Activated T-cell treated with anti-CD3 and anti-CD28 coated beads, Interleukin-2, amount 50 U/mL, for 72 hours (primary cell): ENCODE measurements at regions not wholly inside any gene's neighbourhood (a gene's known extent, or its start where the extent isn't known, plus 50 kb on each side); places are given as distances from the start of the nearest gene placed in this dataset.
"Not testable (repeated sequence)": the region's sequence is repeated elsewhere in the genome, so short reads cannot be mapped to it uniquely, and the experiment has no call there.

Source experiments
- ATAC-seq, 2 donors: fragments of 150-1000 bp; cut with Tn5 transposase; replicated peaks in 1 of 2; 2 replicates each; pipeline ENCODE4 v1.10.0; 2021; ENCODE audit warnings: moderate library complexity in 2 of 2, mild to moderate bottlenecking in 1 of 2
- DNase-seq, 2 donors: peaks; one replicate each; pipeline ENCODE4 v3.0.0; 2021 to 2022; ENCODE audit warnings: mixed read lengths in 1 of 2
- H3K27ac Mint-ChIP-seq: one replicate; pipeline ENCODE4 v1.8.0; 2022; ENCODE audit warnings: mild to moderate bottlenecking, moderate library complexity, mixed read lengths
- H3K27me3 Mint-ChIP-seq: one replicate; pipeline ENCODE4 v1.8.0; 2022; ENCODE audit warnings: low read depth, mixed read lengths
- H3K36me3 Mint-ChIP-seq, 2 donors: one replicate each; pipeline ENCODE4 v1.8.0; 2022; ENCODE audit warnings: mixed read lengths in 2 of 2, mild to moderate bottlenecking in 1 of 2; ENCODE audit not compliant: insufficient read depth in 2 of 2
- H3K4me1 Mint-ChIP-seq: one replicate; pipeline ENCODE4 v1.8.0; 2022; ENCODE audit warnings: low read depth, mixed read lengths
- H3K4me3 Mint-ChIP-seq, 2 donors: one replicate each; pipeline ENCODE4 v1.8.0; 2022; ENCODE audit warnings: mild to moderate bottlenecking in 2 of 2, mixed read lengths in 2 of 2, moderate library complexity in 2 of 2
- H3K9me3 Mint-ChIP-seq, 2 donors: one replicate each; pipeline ENCODE4 v1.8.0; 2022; ENCODE audit warnings: mixed read lengths in 2 of 2

GRCh38 chr10:21141946-21142492, 244.9 kb upstream of the NEBL start:
- Mint-ChIP-seq H3K27ac (no peak overlapping the region), H3K9me3 (no peaks in the 10 kb centered on the region)
- no peak for ATAC-seq

GRCh38 chr10:21138769-21139340, 241.7 kb upstream of the NEBL start:
- H3K27ac Mint-ChIP-seq = no peak overlapping the region
- DNase-seq = no peak
- peaks cover 12% of the 10 kb centered on the region for H3K27me3 Mint-ChIP-seq
- no peaks in the 10 kb centered on the region for H3K36me3 Mint-ChIP-seq
- ATAC-seq = no peak
- H3K4me3 Mint-ChIP-seq = no peak overlapping the region
- no peaks in the 10 kb centered on the region for H3K4me1 Mint-ChIP-seq
- H3K9me3 Mint-ChIP-seq = no peaks in the 10 kb centered on the region

More at GRCh38 chr10:21141946-21142492, 244.9 kb upstream of the NEBL start:
- Mint-ChIP-seq H3K4me3 (no peak overlapping the region), H3K4me1 (no peaks in the 10 kb centered on the region), H3K27me3 (no peaks in the 10 kb centered on the region), H3K36me3 (no peaks in the 10 kb centered on the region)
- no peak for DNase-seq

DNA sequence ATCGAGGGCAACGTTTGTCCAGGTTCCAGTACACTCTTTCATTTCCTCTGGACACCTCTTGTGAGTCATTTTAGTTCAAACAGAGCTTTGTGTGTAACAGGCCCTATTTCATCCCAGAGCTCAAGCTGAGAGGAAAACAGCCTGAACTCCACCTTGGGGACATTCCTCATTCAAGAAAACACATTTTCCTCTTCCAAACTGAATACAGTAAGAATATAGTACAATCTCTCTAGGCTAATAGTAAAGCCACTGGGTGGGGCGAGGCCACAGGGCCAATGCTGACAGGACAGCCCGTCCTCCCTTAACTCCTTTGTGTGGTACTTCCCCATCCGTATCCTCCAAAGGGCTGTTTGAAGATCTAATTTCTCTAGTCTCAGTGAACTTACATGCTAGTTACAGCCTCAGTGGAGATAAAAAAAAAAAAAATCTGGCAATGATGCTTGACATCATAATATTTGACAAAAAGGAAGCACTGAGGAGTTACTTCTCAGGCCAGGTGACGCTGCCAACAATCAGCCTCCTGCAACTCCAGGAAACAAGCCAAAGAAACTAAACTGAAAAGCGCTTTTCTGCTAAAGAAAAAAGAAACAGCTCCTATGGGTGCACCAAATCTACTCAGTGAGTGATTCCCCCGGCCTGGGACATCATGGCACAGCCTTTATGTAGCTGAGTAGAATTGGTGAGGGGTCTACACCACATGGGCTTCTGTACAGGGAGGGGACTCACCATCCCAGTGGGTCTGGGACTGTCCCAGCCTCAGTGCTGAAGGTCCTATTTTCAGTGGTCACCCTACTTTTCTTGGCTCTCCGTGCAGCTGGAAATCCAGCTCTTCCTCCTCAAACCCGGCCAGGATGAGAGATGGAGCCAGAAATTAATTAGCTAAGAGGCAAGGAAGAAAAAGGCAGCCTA, 238.2 kb upstream of the NEBL start:
- Mint-ChIP-seq H3K27me3 (peaks cover 12% of the 10 kb centered on the region), H3K4me3 (no peak overlapping the region), H3K27ac (no peak overlapping the region), H3K9me3 (no peaks in the 10 kb centered on the region), H3K36me3 (no peaks in the 10 kb centered on the region), H3K4me1 (no peaks in the 10 kb centered on the region)
- no peak for DNase-seq
- no peak for ATAC-seq

GRCh38 chr10:21134645-21135022, 237.5 kb upstream of the NEBL start:
- Mint-ChIP-seq H3K9me3 (no peaks in the 10 kb centered on the region), H3K27me3 (peaks cover 12% of the 10 kb centered on the region), H3K27ac (no peak overlapping the region), H3K4me1 (no peaks in the 10 kb centered on the region), H3K4me3 (no peak overlapping the region), H3K36me3 (no peaks in the 10 kb centered on the region)
- ATAC-seq = no peak
- DNase-seq = no peak

DNA sequence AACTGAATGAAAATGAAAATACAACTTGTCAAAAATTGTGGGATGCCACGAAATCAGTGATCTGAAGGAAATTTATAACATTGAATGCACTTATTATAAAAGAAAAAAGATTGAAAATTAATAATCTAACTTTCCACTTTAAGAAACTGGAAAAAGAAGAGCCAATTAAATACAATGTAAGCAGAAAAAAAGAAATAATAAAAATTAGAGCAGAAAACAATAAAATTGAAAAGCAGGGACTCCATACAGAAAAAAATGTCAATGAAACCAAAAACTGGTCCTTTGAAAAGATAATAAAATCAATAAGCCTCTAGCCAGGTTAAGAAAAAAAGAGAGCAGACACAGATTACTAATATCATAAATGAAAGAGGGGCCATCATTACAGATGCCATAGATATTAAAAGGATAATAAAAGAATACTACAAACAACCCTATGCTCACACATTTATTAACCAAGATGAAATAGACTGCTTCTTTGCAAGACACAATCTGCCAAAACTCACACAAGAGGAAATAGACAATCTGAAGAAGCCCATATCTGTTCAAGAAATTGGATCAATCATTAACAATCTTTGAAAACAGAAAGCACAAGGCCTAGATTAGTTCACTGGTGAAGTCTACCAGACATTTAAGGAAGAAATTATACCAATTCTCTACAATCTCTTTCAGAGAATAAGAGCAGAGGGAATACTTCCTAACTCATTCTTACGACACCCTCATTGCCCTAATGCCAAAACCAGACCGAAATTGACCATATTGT, 233.8 kb upstream of the NEBL start:
- Mint-ChIP-seq H3K4me1 (no peaks in the 10 kb centered on the region), H3K9me3 (peaks cover 0 to 2% of the 10 kb centered on the region in 2 donors), H3K36me3 (no peaks in the 10 kb centered on the region), H3K27me3 (peaks cover 18% of the 10 kb centered on the region), H3K4me3 (no peak overlapping the region), H3K27ac (no peak overlapping the region)
- DNase-seq = no peak
- ATAC-seq = no peak

- peaks cover 0 to 2% of the 10 kb centered on the region in 2 donors for H3K9me3 Mint-ChIP-seq
- no peaks in the 10 kb centered on the region for H3K4me1 Mint-ChIP-seq
- no peak for ATAC-seq
- no peak overlapping the region for H3K4me3 Mint-ChIP-seq
- H3K27me3 Mint-ChIP-seq = peaks cover 13% of the 10 kb centered on the region
- no peak overlapping the region for H3K27ac Mint-ChIP-seq
- no peaks in the 10 kb centered on the region for H3K36me3 Mint-ChIP-seq
- DNase-seq = no peak
Observed at GRCh38 chr10:21130108-21130507, 233.0 kb upstream of the NEBL start.

GRCh38 chr10:21125471-21126228, 228.5 kb upstream of the NEBL start:
- no peaks in the 10 kb centered on the region for H3K4me1 Mint-ChIP-seq
- H3K4me3 Mint-ChIP-seq = no peak overlapping the region
- no peak overlapping the region for H3K27ac Mint-ChIP-seq
- no peaks in the 10 kb centered on the region for H3K36me3 Mint-ChIP-seq
- peaks cover 6% of the 10 kb centered on the region for H3K27me3 Mint-ChIP-seq
- peaks cover 0 to 2% of the 10 kb centered on the region in 2 donors for H3K9me3 Mint-ChIP-seq
- ATAC-seq = no peak
- no peak for DNase-seq

GRCh38 chr10:21122907-21123306, 225.8 kb upstream of the NEBL start:
- ATAC-seq (no peak), DNase-seq (no peak)
- Mint-ChIP-seq H3K9me3 (no peaks in the 10 kb centered on the region), H3K27me3 (peaks cover 6% of the 10 kb centered on the region), H3K36me3 (no peaks in the 10 kb centered on the region), H3K4me1 (no peaks in the 10 kb centered on the region), H3K4me3 (no peak overlapping the region), H3K27ac (no peak overlapping the region)

GRCh38 chr10:21121822-21122221, 224.7 kb upstream of the NEBL start:
- H3K27ac Mint-ChIP-seq, H3K4me1 Mint-ChIP-seq, H3K36me3 Mint-ChIP-seq, H3K27me3 Mint-ChIP-seq, H3K4me3 Mint-ChIP-seq, ATAC-seq, H3K9me3 Mint-ChIP-seq, DNase-seq: not testable (repeated sequence)

GRCh38 chr10:21114683-21115082, 217.6 kb upstream of the NEBL start:
- peaks cover 4% of the 10 kb centered on the region for H3K4me1 Mint-ChIP-seq
- H3K36me3 Mint-ChIP-seq = peaks cover 0 to 3% of the 10 kb centered on the region in 2 donors
- peaks cover 6% of the 10 kb centered on the region for H3K27me3 Mint-ChIP-seq
- ATAC-seq = no peak
- peaks cover 4 to 12% of the 10 kb centered on the region in 2 donors for H3K9me3 Mint-ChIP-seq
- H3K27ac Mint-ChIP-seq = no peak overlapping the region
- no peak for DNase-seq
- no peak overlapping the region for H3K4me3 Mint-ChIP-seq

- peaks cover 4% of the 10 kb centered on the region for H3K4me1 Mint-ChIP-seq
- no peak overlapping the region for H3K27ac Mint-ChIP-seq
- peaks cover 23% of the 10 kb centered on the region for H3K27me3 Mint-ChIP-seq
- DNase-seq (no peak), ATAC-seq (no peak)
- peaks cover 8 to 16% of the 10 kb centered on the region in 2 donors for H3K9me3 Mint-ChIP-seq
- H3K4me3 Mint-ChIP-seq = no peak overlapping the region
- peaks cover 1 to 3% of the 10 kb centered on the region in 2 donors for H3K36me3 Mint-ChIP-seq
Observed at GRCh38 chr10:21110358-21110757, 213.2 kb upstream of the NEBL start.

- H3K36me3 Mint-ChIP-seq, DNase-seq, ATAC-seq, H3K27ac Mint-ChIP-seq, H3K4me3 Mint-ChIP-seq, H3K4me1 Mint-ChIP-seq: not testable (repeated sequence)
- peaks cover 6 to 12% of the 10 kb centered on the region in 2 donors for H3K9me3 Mint-ChIP-seq
- peaks cover 23% of the 10 kb centered on the region for H3K27me3 Mint-ChIP-seq
Observed at GRCh38 chr10:21106931-21107330, 209.8 kb upstream of the NEBL start.
